ENCODE measurements at regions not wholly inside any gene's neighbourhood (a gene's known extent, or its start where the extent isn't known, plus 50 kb on each side); places are given as distances from the start of the nearest gene placed in this dataset.

- no peak overlapping the region for H3K27ac ChIP-seq
- 23 to 40% (median 34%) methylated on average over 3 of the region's 3 CpGs for WGBS, 5 donors
- no peaks in the 10 kb centered on the region for H3K27me3 ChIP-seq
- intact Hi-C loops (cut with DNase I; ENCODE audit: low total_unique reads) = no loop called here
- H3K4me3 ChIP-seq = no peak overlapping the region
- peak in 1 of 2 donors; percentile 19 for DNase-seq
- TF ChIP-seq, protein P1, sequence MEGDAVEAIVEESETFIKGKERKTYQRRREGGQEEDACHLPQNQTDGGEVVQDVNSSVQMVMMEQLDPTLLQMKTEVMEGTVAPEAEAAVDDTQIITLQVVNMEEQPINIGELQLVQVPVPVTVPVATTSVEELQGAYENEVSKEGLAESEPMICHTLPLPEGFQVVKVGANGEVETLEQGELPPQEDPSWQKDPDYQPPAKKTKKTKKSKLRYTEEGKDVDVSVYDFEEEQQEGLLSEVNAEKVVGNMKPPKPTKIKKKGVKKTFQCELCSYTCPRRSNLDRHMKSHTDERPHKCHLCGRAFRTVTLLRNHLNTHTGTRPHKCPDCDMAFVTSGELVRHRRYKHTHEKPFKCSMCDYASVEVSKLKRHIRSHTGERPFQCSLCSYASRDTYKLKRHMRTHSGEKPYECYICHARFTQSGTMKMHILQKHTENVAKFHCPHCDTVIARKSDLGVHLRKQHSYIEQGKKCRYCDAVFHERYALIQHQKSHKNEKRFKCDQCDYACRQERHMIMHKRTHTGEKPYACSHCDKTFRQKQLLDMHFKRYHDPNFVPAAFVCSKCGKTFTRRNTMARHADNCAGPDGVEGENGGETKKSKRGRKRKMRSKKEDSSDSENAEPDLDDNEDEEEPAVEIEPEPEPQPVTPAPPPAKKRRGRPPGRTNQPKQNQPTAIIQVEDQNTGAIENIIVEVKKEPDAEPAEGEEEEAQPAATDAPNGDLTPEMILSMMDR (IDR thresholded peaks at IDR 0.05) = no peak
- TF ChIP-seq POLR2A (IDR thresholded peaks at IDR 0.05) (no peak), EP300 (IDR thresholded peaks at IDR 0.05) (no peak), POLR2AphosphoS5 (IDR thresholded peaks at IDR 0.05) (no peak)
- H3K9me3 ChIP-seq = no peaks in the 10 kb centered on the region
- H3K36me3 ChIP-seq = no peaks in the 10 kb centered on the region
- no peaks in the 10 kb centered on the region for H3K4me1 ChIP-seq
These were observed 262.5 kb downstream of the PSAT1 start for GRCh38 chr9:78559449-78559885.

- TF ChIP-seq POLR2A (IDR thresholded peaks at IDR 0.05) (no peak), EP300 (IDR thresholded peaks at IDR 0.05) (no peak), POLR2AphosphoS5 (IDR thresholded peaks at IDR 0.05) (no peak)
- TF ChIP-seq, protein P1 (IDR thresholded peaks at IDR 0.05) = no peak
- intact Hi-C loops (cut with DNase I; ENCODE audit: low total_unique reads) = no loop called here
- no peak overlapping the region for H3K4me3 ChIP-seq
- H3K9me3 ChIP-seq = no peaks in the 10 kb centered on the region
- WGBS, 5 donors = 39 to 85% (median 63%) methylated on average over 1 of the region's 1 CpG
- no peak overlapping the region for H3K27ac ChIP-seq
- DNase-seq = no peak
- no peaks in the 10 kb centered on the region for H3K4me1 ChIP-seq
- no peaks in the 10 kb centered on the region for H3K36me3 ChIP-seq
- H3K27me3 ChIP-seq = no peaks in the 10 kb centered on the region
These were observed 265.1 kb downstream of the PSAT1 start for GRCh38 chr9:78562021-78562420.

GRCh38 chr9:78563269-78563668, 266.3 kb downstream of the PSAT1 start:
- H3K36me3 ChIP-seq = no peaks in the 10 kb centered on the region
- TF ChIP-seq EP300 (IDR thresholded peaks at IDR 0.05) (no peak), POLR2A (IDR thresholded peaks at IDR 0.05) (no peak), POLR2AphosphoS5 (IDR thresholded peaks at IDR 0.05) (no peak)
- TF ChIP-seq, protein P1 (IDR thresholded peaks at IDR 0.05) = no peak
- no peaks in the 10 kb centered on the region for H3K4me1 ChIP-seq
- intact Hi-C loops (cut with DNase I; ENCODE audit: low total_unique reads) = no loop called here
- no peak overlapping the region for H3K4me3 ChIP-seq
- no peaks in the 10 kb centered on the region for H3K9me3 ChIP-seq
- H3K27me3 ChIP-seq = no peaks in the 10 kb centered on the region
- no peak for DNase-seq
- 79 to 90% (median 79%) methylated on average over 5 of the region's 5 CpGs for WGBS, 5 donors
- no peak overlapping the region for H3K27ac ChIP-seq

- no peaks in the 10 kb centered on the region for H3K36me3 ChIP-seq
- no peaks in the 10 kb centered on the region for H3K9me3 ChIP-seq
- WGBS, 5 donors = 59 to 85% (median 79%) methylated on average over 5 of the region's 5 CpGs
- intact Hi-C loops (cut with DNase I; ENCODE audit: low total_unique reads) = no loop called here
- H3K4me3 ChIP-seq = no peak overlapping the region
- H3K4me1 ChIP-seq = no peaks in the 10 kb centered on the region
- no peak overlapping the region for H3K27ac ChIP-seq
- TF ChIP-seq EP300 (IDR thresholded peaks at IDR 0.05) (no peak), POLR2A (IDR thresholded peaks at IDR 0.05) (no peak), POLR2AphosphoS5 (IDR thresholded peaks at IDR 0.05) (no peak)
- TF ChIP-seq, protein P1 (IDR thresholded peaks at IDR 0.05) = no peak
- DNase-seq = no peak
- H3K27me3 ChIP-seq = no peaks in the 10 kb centered on the region
These were observed 268.6 kb downstream of the PSAT1 start for GRCh38 chr9:78565481-78565880.

Measured in stomach (tissue), 8 donors.